ENCODE measurements at regions not wholly inside any gene's neighbourhood (a gene's known extent, or its start where the extent isn't known, plus 50 kb on each side); places are given as distances from the start of the nearest gene placed in this dataset.
"Not testable (repeated sequence)": the region's sequence is repeated elsewhere in the genome, so short reads cannot be mapped to it uniquely, and the experiment has no call there.

DNA sequence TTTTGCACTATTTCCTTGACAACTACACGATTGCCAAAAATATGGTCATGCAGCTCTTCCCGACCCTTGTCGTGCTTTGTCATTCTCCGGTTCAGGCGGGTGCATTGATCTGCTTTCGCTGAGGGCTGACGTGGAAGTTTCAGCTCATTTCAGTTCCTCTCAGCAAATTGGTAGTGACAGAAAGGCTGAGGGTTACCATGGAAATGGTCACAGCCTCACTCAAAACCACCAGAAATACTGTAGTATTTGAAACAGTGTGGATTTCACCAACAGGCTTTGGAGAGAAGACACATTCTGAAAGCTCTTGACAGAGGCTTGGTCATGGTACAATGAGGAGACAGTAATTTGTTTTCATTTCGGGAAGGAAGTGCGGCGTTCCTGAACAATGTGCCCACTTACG is 99.7 kb upstream of the EXOC2 start:
- no peak for DNase-seq

DNA sequence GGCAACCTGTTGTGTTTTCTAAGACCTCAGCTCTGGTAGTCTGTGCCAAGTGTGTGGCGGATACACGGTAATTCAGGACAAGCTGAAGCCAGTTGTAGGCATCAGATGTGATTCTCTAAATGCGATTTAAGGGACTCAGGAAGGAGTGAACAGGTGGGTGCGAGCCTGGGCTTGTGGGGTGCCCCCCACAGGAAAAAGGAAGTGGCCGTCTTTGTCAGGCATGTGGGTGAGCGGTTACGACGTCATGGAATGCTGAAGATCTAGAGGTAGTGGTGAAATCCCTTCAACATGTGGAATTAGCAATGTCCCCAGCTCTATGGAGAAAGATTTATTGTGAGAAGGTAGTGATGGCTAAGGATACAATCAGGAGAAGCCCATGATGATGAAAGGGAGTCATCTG is 95.1 kb upstream of the EXOC2 start:
- DNase-seq = no peak

DNA sequence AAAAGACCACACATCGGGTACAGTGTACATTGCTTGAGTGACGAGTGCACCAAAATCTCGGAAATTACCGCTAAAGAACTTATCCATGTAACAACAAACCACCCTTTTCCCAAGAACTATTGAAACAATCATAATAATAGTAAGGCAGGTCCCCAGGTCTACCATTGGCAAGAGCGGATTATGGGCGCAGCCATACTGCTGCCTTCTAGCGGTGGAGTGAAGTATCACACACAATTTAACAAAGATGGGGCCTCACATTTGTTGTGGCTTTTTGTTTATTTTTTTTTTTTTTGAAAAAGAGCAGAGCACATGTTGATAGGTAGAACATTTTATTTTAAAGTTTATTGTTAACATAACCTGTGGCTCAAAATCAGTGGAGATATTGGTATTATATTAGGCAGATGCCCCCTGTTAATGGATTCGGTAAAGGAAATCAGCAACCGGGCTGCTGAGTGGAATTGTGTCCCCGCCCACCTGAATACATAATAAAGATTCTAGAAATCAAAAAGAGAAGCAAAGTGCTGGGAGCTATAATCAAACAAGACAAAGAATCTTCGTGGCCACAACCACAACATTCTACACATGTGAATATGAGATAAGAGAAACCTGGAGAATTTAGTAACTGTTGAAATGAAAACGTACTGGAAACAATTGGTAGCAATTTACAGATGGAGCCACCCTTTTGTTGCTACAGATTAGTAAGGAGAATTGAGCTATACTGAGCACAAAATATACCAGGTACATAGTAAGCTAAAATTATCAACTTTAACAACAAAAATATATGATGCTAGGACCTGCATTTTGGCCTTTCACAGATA is 94.2 kb upstream of the EXOC2 start:
- peak in 1 of 2 experiments; percentile 23 for DNase-seq

DNA sequence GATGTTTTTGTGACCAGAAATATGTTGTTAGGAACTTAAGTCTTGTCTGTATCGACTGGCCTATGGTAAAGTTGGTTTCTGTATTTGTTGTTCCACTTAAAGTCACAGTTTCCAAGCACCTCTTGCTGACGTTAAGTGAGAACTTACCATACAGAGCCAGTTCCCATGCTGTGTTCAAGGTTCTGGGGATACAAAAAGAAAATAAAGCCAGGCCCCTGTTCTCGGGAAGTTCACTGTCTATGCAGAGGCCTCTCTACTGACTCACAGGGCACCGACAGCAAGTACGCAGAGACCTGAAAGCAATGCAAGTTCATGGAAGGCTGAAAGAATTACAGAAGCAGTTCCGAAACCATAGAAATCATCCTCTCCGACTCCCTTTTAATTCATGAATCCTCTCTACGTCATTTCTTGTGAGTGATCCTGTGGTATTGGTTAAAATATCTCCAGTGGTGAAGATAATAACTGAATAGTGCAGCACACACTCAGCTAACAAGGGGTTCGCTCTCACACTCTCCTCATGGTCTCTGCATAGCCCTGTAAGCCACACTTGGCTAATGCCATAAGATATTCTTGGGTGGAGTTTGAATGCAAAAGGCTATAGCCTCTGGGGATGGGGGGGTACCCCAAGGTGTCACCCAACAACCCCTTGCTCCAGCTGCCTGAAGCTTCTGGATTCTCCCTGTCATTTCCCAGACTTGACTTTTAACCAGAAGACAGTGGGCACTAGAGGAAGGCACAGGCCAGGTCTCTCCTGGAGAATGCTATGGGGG is 91.2 kb upstream of the EXOC2 start:
- no peak for DNase-seq

DNA sequence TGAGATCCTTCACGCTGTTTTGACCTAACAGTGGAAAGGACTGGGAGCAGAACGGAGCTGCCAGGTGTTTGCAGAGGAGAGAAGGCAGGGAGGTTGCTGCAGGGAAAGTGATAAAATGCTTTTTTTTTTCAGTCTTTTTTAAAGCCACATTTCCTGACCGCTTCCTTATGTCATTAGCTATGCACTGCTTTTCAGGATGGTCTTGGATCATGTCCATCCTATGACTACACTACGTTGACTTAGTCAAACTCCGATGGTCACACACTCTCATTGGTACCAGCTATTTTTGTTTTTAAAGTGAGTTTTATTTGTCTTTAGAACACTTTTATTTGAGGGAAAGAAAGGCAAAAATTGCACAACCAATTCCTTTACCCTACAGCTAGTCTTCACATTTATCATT is 89.2 kb upstream of the EXOC2 start:
- no peak for DNase-seq

DNA sequence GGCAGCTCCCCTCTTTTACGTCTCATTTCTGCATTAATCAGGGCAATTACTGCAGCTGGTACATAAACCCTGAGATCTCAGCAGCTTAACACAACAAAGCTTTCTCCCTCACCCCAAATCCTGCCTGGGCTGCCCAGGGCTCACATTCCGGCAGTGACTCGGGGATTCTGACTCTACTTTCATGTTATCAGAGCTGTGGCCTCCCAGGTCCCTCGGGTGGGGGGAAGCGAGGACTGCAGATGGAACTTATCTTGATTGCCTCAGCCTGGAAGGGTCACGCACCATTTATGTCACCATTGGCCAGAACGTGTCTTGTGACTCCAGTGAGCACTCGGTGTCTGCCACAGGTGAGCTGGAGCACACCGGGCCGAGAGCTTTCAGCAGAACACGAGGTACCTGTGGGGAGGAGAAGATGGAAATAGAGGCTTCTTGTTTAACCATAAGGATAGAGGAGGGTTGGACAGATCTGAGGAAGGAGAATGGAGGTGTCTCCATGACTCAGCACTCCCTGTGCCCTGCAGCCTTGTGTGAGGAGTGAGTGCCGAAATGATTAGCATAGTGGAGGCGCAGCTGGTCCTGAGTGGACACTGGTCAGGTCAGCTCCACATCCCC is 88.5 kb upstream of the EXOC2 start:
- DNase-seq = no peak

DNA sequence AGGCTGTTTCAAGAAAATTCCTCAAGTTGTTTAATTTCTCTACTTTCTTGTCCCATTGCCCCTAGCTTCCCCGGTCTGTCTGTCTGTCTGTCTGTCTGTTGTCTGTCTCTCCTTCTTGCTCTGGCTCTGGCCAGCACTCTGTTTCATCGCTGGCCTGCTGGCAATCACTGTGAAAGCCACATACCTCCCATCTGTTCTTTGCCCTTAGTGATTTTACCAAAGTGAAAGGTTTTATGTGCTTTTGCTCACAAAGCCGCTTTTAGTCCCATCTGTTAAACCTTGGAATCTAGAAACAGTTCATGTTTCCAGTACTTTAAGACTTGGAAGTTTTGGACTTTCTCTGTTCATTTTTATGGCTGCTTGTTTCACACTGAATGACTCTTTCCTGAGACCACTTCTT is 87.8 kb upstream of the EXOC2 start:
- DNase-seq = no peak

DNA sequence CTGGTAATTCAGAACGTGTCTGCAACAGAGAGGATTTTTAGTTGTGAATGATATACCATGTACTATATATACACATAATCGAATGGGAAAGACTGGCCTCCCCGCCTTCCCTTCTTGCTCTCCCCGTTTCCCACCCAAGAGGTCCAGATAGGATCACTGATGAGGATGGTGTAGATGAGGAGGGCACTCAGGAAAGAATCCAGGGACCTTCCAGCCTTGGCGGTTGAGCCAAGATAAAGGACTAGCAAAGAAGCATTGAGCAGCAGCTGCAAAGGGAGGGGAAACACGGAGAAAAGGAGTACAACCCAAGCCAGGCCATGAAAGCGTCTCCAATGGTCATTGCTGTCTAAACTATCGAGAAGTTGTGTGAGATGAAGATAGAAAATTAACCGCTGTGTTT is 84.0 kb upstream of the EXOC2 start:
- no peak for DNase-seq

DNA sequence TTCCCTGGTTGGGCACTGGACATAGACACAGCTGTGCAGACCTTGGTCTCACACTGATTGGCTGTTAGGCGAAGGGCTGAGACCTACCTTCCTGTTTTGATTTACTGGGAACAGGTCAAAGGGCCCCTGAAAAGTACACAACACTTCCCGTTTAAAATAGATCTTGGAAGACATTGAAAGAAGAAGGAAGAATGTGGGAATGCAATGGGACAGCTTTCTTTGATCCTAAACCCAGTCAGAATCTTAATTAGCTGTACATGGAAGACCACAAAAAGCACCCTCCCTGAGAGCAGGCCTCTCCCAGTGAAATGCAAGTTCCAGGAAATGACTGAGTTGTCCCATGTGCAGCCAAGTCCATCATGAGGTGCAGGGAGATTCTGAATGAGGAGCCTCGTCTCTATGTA is 83.6 kb upstream of the EXOC2 start:
- DNase-seq = no peak

DNA sequence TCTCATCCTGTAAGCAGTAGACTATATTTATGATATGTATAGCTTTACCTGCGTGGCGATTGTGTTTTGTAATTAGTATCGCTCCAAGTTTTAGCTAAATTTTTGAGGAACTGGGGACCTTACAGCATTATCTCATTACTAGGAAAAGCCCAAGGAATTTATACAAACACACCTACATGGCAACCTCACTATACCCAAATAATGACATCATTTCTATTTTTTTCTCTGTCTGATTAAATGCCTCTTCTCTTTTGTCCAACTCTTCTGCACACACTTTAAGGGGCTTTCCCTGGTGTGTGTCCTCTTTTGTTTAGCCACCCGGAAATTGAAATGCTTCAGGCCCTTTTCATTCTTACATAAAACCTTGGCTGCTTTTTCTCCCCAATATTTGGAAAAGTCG is 82.9 kb upstream of the EXOC2 start:
- no peak for DNase-seq

DNA sequence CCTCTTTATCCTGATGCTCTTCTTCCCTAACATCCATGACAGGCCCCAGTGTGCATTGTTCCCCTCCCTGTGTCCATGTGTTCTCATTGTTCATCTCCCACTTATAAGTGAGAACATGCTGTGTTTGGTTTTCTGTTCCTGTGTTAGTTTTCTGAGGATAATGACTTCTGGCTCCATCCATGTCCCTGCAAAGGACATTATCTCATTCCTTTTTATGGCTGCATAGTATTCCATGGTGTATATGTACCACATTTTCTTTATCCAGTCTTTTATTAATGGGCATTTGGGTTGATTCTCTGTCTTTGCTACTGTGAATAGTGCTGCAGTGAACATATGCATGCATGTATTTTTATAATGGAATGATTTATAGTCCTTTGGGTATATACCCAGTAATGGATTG is 78.7 kb upstream of the EXOC2 start:
- not testable (repeated sequence) for DNase-seq

DNA sequence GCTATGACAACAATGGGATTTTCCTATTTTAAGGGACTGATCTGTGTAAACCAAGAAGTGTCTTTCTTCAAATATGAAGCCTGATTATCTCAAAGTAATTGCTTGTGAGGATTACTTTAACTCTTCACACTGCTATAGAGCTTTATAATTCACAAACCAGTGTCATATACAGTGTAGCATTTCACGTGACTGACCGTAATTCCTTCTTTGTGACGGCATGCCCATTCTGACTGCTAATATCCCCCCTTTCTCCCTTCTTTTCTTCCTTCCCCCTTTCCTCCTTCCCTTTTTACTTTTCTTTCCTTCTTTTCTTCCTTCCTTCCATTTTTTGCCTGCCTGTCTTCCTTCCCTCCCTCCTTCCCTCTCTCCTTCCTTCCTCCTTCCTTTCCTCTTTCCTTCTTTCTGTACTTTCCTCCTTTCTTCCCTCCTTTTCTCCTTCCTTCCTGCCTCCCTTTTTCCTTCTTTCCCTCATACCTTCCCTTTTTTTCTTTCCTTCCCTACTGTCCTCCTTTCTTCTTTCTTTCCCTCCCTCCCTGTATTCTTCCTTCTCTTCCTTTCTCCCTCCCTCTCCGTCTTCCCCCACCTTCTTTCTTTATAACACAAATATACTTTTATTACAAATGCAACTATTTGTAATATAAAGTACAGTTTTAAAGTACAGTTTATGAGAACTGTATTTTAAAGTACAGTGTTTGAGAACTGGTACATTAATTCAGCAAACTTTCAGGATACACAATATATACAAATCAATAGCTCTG is 75.0 kb upstream of the EXOC2 start:
- DNase-seq = no peak

DNA sequence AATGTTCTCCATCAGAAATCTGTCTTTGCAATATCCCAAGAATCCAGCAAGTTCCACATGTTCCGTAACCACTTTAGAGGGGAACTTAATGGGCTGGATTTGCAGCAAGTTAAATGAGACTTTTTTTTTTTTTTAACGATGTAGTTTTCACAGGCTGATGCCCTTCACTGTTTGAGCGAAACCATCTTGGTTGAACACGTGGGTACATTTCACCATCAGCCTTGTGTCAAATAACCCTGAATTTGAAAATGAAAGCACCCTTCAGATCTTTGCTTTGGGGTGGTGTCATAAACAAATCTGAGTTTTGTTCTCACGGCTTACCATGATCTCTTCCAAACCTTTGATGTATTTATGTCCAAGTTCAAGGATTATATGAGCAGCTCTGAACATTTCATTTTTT is 73.7 kb upstream of the EXOC2 start:
- DNase-seq = no peak

DNA sequence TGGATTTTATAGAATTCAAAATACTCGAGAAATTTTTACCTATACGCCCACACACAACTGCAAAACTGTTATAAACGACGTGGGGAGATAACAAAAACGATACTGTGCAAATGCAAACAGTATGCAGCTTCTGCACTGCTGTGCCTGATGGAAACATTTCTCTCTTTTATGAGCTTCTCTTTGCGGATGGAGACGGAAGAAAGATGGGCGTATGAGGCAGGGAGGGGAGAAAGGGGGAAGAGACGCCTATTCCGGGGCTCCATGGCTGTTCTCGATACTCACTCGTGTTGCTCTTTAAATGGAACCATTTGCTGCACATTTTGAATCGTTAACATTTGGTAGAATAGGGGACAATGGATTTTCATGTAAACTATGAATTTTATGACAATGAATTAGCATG is 69.1 kb upstream of the EXOC2 start:
- no peak for DNase-seq

DNA sequence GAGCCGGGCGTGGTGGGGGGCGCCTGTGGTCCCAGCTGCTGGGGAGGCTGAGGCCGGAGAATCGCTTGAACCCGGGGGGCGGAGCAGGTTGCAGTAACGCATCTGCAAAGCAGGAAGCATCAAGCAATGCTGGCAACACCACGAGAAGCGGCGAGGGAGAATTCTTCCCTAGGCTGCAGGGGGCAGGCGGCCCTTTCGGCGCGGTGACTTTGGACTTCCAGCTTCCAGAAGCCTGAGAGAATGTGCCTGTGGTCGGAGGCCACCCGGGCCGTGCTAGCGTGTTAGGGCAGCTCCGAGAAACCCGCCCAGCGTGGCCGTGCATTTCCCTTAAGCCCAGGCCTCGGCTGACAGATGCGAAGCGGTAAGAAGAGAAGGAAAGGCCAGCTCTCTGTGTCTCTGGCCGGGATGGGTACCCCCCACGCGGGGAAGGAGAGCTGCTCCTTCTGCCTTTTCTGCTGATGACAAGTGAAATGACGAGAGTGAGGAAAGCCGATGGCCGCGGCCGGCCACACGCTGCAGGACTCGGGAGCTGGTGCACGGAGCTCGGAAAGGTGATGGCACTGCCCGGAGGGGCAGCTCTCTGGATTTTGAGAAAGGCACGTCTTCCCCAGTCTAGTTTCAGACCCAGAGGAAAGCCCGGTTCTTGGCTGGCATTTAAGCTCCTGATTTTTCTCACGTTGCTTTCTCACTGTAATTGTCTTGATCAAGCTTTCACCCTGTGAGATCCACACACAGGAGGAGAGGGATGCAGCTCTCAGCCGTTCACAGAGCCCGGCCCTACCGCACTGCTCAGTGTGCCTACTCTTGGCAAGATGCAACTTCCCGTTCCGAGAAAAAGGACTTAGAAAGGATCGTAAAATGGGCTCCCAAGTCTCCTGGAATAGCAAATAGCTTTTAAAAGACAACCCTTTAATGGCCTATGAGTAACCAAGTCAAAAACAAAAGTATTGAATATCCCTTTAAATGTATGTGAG is 68.3 kb upstream of the EXOC2 start:
- no peak for DNase-seq

DNA sequence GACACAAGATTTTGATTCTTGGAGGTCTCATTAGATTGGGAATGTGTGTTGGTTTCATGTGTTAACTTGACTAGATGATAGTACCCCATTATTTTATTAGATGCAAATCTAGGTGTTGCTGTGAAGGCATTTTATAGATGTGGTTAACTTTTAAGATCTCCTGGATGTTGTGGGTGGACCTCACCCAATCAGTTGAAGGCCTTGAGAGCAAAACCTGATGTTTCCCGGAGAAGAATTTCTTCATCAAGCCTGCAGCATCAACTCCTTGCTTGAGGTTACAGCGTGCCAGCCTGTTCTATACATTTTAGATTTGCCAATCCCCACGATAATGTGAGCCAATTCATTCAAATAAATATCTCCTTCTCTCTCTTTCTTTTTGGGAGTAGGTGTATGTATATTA is 66.8 kb upstream of the EXOC2 start:
- DNase-seq = no peak

DNA sequence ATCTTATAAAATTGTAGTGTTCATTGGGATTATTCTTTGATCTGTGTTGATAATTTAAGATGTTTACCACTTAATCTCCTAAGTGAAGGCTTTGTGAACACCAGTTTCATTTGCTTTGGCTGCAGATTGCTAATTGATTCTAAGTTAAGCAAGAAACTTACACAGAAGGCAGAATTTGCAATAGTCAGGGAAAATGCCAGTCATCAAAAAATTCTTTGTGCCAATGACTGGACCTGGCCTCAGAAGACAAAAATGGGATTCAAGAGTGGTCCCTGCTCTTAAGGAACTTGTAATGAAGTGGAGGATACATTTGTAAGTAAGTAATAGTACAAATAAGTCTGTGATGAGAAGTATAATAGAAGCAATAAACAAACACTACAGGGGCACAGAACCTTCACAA is 63.3 kb upstream of the EXOC2 start:
- no peak for DNase-seq

DNA sequence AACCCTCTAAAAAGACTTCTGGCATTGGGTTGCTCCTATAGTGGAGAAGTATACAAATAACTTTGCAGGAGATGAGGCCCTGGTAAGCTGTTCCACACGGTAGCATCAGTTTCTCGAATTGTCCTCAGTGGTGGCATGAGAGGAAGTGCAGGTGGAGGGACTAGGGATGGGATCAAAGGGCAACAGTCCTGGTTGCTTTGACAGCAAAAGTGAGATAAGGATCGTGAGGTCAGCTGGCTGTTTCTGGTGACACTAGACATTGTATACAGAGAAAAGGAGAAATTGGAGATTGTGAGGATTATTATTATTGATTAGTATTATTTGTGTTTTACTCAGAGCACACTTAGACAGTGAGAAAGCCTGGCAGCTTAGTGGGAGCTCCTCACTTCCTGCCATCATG is 61.3 kb upstream of the EXOC2 start:
- no peak for DNase-seq

DNA sequence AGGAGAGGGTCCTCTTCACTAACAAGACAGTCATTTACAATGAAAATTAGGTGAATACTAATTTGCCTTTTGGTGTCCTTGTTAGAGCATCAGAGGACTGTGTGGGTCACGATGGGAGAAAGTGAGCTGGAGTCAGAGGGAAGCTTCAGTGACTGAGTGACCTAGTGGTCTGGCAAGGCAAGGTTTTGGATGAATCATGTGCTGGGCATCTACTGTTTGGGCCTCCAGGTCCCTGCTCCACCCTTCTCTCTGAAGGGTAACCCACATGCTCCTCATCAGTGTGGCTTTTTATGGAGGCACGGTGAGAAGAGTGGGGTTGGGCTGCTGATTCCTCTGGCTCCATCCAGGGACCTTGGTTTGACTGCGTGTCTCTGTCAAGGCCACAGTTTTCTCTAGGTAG is 60.5 kb upstream of the EXOC2 start:
- DNase-seq = no peak

DNA sequence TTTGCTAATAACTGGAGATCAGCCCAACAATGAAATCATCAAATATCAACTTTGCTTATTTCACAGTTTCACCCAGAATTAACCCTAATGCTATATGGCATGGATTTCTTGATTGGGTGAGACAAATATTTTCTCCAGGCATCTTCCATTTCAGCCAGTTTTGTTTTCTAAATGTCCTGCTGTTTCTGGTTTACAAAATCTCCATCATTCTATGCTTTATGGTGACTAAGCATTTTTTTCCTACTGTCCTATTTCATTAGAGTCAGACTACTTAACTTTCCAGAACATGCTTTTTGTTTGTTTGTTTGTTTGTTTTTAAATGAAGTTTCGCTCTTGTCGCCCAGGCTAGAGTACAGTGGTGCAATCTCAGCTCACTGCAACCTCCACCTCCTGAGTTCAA is 59.5 kb upstream of the EXOC2 start:
- DNase-seq = no peak

DNA sequence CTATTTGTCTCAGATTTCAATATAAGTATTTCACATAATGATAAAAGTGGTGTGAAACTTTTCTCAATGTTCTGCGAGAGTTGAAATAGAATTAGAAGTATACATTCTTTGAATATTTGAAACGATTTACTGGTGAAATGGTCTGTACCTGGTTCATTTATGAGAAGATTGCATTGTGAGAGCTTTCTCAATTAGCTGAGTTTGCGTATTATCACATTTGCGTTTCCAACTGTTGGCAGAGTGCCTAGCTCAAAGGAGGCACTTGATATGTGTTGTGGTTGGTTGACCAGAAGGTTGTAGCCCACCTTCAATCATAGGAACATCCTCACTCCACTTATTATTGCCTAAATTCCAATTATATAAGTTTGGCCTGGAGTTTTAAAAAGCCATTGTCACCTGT is 58.8 kb upstream of the EXOC2 start:
- DNase-seq = no peak

DNA sequence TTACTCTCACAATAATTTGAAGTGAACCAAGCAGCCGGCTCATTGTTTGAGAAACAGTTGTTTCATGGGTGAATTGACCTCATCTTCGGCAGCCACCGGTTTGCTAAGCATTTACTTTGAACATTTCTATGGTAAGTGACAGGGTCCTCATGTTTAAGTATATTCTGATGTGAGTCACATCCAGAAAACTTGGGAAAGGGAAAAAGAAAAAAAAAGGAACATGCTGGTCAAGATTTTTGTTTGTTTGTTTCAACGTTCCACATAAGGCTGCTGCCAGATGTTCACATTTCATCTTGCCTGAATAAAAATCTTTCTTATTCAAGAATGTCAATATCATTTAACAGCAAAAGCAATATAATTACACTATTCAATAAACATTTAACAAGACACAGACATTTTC is 55.0 kb upstream of the EXOC2 start:
- DNase-seq = no peak
